Muscle layer of colon (tissue), 2 donors: ENCODE measurements at regions not wholly inside any gene's neighbourhood (a gene's known extent, or its start where the extent isn't known, plus 50 kb on each side); places are given as distances from the start of the nearest gene placed in this dataset.
"Not testable (repeated sequence)": the region's sequence is repeated elsewhere in the genome, so short reads cannot be mapped to it uniquely, and the experiment has no call there.

Source experiments
- H3K27ac ChIP-seq: one replicate; pipeline ENCODE4 v1.7.0; 2013; ENCODE audit warnings: low read depth, mild to moderate bottlenecking, low read length, moderate library complexity
- H3K27me3 ChIP-seq, 2 donors: one replicate each; pipeline ENCODE4 v1.7.0; 2013; ENCODE audit warnings: low read length in 2 of 2, mild to moderate bottlenecking in 2 of 2; ENCODE audit not compliant: insufficient read depth in 2 of 2, control insufficient read depth in 1 of 2
- H3K36me3 ChIP-seq: one replicate; pipeline ENCODE4 v1.7.0; 2013; ENCODE audit warnings: mild to moderate bottlenecking, low read length; ENCODE audit not compliant: insufficient read depth
- H3K4me1 ChIP-seq: one replicate; pipeline ENCODE4 v1.7.0; 2013; ENCODE audit warnings: mild to moderate bottlenecking, low read length; ENCODE audit not compliant: insufficient read depth
- H3K4me3 ChIP-seq, 2 donors: one replicate each; pipeline ENCODE4 v1.7.0; 2013; ENCODE audit warnings: low read length in 2 of 2, low read depth in 1 of 2, mild to moderate bottlenecking in 1 of 2, moderate library complexity in 1 of 2
- H3K9ac ChIP-seq: one replicate; pipeline ENCODE4 v1.7.0; 2013; ENCODE audit warnings: low read length
- H3K9me3 ChIP-seq: one replicate; pipeline ENCODE4 v1.7.0; 2013; ENCODE audit warnings: mild to moderate bottlenecking, low read length
- donor health status: abdominal sarcoma.
- donor health status: Adenocarcinoma of cecum.

- not testable (repeated sequence) for H3K4me1 ChIP-seq, H3K9me3 ChIP-seq, H3K9ac ChIP-seq, H3K36me3 ChIP-seq, H3K27ac ChIP-seq, H3K27me3 ChIP-seq, H3K4me3 ChIP-seq
These were observed 241.3 kb downstream of the NPR3 start for GRCh38 chr5:32952421-32952820.

GRCh38 chr5:32953694-32954093 is 242.6 kb downstream of the NPR3 start:
- H3K36me3 ChIP-seq, result no peaks in the 10 kb centered on the region
- no peak overlapping the region for H3K9ac ChIP-seq
- no peak overlapping the region for H3K27ac ChIP-seq
- no peaks in the 10 kb centered on the region for H3K9me3 ChIP-seq
- no peaks in the 10 kb centered on the region for H3K4me1 ChIP-seq
- H3K4me3 ChIP-seq, result no peak overlapping the region
- H3K27me3 ChIP-seq, result no peaks in the 10 kb centered on the region

GRCh38 chr5:32955814-32956213 is 244.7 kb downstream of the NPR3 start:
- no peak overlapping the region for H3K4me3 ChIP-seq
- H3K27me3 ChIP-seq, result no peaks in the 10 kb centered on the region
- no peaks in the 10 kb centered on the region for H3K9me3 ChIP-seq
- H3K9ac ChIP-seq, result no peak overlapping the region
- no peaks in the 10 kb centered on the region for H3K4me1 ChIP-seq
- no peaks in the 10 kb centered on the region for H3K36me3 ChIP-seq
- H3K27ac ChIP-seq, result no peak overlapping the region

- no peaks in the 10 kb centered on the region for H3K9me3 ChIP-seq
- H3K27me3 ChIP-seq, result no peaks in the 10 kb centered on the region
- no peak overlapping the region for H3K9ac ChIP-seq
- H3K27ac ChIP-seq, result no peak overlapping the region
- no peak overlapping the region for H3K4me3 ChIP-seq
- no peaks in the 10 kb centered on the region for H3K36me3 ChIP-seq
- peaks cover 6% of the 10 kb centered on the region for H3K4me1 ChIP-seq
These were observed 249.4 kb downstream of the NPR3 start for GRCh38 chr5:32960340-32961058.

GRCh38 chr5:32961059-32961415 is 249.9 kb downstream of the NPR3 start:
- H3K27me3 ChIP-seq, result no peaks in the 10 kb centered on the region
- H3K36me3 ChIP-seq, result no peaks in the 10 kb centered on the region
- no peak overlapping the region for H3K9ac ChIP-seq
- H3K4me3 ChIP-seq, result no peak overlapping the region
- no peaks in the 10 kb centered on the region for H3K9me3 ChIP-seq
- peaks cover 6% of the 10 kb centered on the region for H3K4me1 ChIP-seq
- no peak overlapping the region for H3K27ac ChIP-seq

- no peaks in the 10 kb centered on the region for H3K36me3 ChIP-seq
- H3K27ac ChIP-seq, result no peak overlapping the region
- H3K9me3 ChIP-seq, result no peaks in the 10 kb centered on the region
- H3K27me3 ChIP-seq, result no peaks in the 10 kb centered on the region
- H3K9ac ChIP-seq, result no peak overlapping the region
- H3K4me3 ChIP-seq, result no peak overlapping the region
- peaks cover 6% of the 10 kb centered on the region for H3K4me1 ChIP-seq
These were observed 253.1 kb downstream of the NPR3 start for GRCh38 chr5:32964261-32964660.

GRCh38 chr5:32973646-32974045 is 262.5 kb downstream of the NPR3 start:
- Histone ChIP-seq H3K36me3 (no peaks in the 10 kb centered on the region), H3K9ac (no peak overlapping the region), H3K27ac (no peak overlapping the region), H3K4me1 (peaks cover 36% of the 10 kb centered on the region), H3K4me3 (no peak overlapping the region), H3K27me3 (no peaks in the 10 kb centered on the region), H3K9me3 (no peaks in the 10 kb centered on the region)

GRCh38 chr5:32975656-32976375 is 264.7 kb downstream of the NPR3 start:
- Histone ChIP-seq H3K27ac (peak overlapping the region; percentile 33), H3K4me3 (peak overlapping the region in 1 of 2 donors; percentile 4), H3K36me3 (no peaks in the 10 kb centered on the region), H3K9me3 (no peaks in the 10 kb centered on the region), H3K9ac (no peak overlapping the region), H3K27me3 (no peaks in the 10 kb centered on the region), H3K4me1 (peaks cover 42% of the 10 kb centered on the region)

GRCh38 chr5:32981061-32981460 is 269.9 kb downstream of the NPR3 start:
- Histone ChIP-seq H3K9me3 (no peaks in the 10 kb centered on the region), H3K36me3 (no peaks in the 10 kb centered on the region), H3K4me1 (peaks cover 18% of the 10 kb centered on the region), H3K4me3 (no peak overlapping the region), H3K27ac (no peak overlapping the region), H3K9ac (no peak overlapping the region), H3K27me3 (no peaks in the 10 kb centered on the region)

- Histone ChIP-seq H3K36me3 (no peaks in the 10 kb centered on the region), H3K9me3 (no peaks in the 10 kb centered on the region), H3K9ac (no peak overlapping the region), H3K27ac (no peak overlapping the region), H3K27me3 (no peaks in the 10 kb centered on the region), H3K4me3 (no peak overlapping the region), H3K4me1 (no peaks in the 10 kb centered on the region)
These were observed 273.9 kb downstream of the NPR3 start for GRCh38 chr5:32984851-32985610.

GRCh38 chr5:32989815-32990214 is 278.7 kb downstream of the NPR3 start:
- Histone ChIP-seq H3K27ac (no peak overlapping the region), H3K9ac (no peak overlapping the region), H3K27me3 (no peaks in the 10 kb centered on the region), H3K9me3 (no peaks in the 10 kb centered on the region), H3K36me3 (no peaks in the 10 kb centered on the region), H3K4me3 (no peak overlapping the region), H3K4me1 (no peaks in the 10 kb centered on the region)
